ENCODE measurements at regions not wholly inside any gene's neighbourhood (a gene's known extent, or its start where the extent isn't known, plus 50 kb on each side); places are given as distances from the start of the nearest gene placed in this dataset.

DNA sequence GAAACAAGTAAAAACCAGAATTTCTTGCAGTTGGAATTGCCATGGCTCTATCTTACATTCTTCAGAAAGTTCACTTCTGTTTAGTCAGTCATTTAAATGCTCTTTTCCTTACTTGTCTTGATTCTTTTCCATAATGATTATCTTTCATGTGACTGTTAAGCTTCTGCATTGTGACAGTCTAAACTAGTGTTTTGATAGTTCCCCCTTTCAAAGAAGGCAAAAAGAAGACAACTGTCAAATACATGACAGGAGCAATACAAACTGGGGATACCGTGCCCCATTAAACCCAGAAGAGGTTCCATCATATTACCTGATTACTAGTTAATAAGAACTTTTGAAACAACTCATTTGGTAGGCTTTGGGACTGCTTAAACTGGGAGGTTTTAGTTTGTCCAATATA is 476.2 kb downstream of the PCDH19 start:
- 48 to 56% (median 53%) methylated on average over 1 of the region's 1 CpG for WGBS, 3 donors
- intact Hi-C loops (cut with DNase I), result no loop called here

DNA sequence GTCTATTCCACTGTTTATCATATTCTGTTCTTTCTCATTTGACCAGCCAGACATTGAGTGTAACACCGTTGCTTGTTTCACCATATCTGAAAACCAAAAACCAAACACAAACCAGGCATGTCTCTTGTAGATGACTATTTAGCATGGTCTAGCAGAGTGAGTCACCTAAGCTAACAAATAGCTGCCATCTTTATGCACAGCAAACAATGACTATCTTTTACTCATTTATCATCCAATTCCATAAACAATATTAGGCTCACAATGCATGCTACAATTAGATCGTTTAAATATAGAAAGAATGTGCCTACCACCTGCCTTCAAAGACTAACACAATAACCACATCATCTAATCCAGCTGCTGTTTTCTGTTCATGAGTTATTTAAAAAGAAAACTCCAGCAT is 495.4 kb downstream of the PCDH19 start:
- DNase-seq, result no peak

More for the DNA sequence above, 476.2 kb downstream of the PCDH19 start:
- no peaks in the 10 kb centered on the region for H3K36me3 ChIP-seq
- TF ChIP-seq, protein P1, sequence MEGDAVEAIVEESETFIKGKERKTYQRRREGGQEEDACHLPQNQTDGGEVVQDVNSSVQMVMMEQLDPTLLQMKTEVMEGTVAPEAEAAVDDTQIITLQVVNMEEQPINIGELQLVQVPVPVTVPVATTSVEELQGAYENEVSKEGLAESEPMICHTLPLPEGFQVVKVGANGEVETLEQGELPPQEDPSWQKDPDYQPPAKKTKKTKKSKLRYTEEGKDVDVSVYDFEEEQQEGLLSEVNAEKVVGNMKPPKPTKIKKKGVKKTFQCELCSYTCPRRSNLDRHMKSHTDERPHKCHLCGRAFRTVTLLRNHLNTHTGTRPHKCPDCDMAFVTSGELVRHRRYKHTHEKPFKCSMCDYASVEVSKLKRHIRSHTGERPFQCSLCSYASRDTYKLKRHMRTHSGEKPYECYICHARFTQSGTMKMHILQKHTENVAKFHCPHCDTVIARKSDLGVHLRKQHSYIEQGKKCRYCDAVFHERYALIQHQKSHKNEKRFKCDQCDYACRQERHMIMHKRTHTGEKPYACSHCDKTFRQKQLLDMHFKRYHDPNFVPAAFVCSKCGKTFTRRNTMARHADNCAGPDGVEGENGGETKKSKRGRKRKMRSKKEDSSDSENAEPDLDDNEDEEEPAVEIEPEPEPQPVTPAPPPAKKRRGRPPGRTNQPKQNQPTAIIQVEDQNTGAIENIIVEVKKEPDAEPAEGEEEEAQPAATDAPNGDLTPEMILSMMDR (IDR thresholded peaks at IDR 0.05), result no peak
- no peak for TF ChIP-seq EP300 (IDR thresholded peaks at IDR 0.05)
- H3K27ac ChIP-seq, result no peak overlapping the region
- no peak for DNase-seq
- no peaks in the 10 kb centered on the region for H3K9me3 ChIP-seq
- no peaks in the 10 kb centered on the region for H3K4me1 ChIP-seq (ENCODE audit: insufficient read depth)
- no peak overlapping the region for H3K4me3 ChIP-seq
- no peaks in the 10 kb centered on the region for H3K27me3 ChIP-seq

DNA sequence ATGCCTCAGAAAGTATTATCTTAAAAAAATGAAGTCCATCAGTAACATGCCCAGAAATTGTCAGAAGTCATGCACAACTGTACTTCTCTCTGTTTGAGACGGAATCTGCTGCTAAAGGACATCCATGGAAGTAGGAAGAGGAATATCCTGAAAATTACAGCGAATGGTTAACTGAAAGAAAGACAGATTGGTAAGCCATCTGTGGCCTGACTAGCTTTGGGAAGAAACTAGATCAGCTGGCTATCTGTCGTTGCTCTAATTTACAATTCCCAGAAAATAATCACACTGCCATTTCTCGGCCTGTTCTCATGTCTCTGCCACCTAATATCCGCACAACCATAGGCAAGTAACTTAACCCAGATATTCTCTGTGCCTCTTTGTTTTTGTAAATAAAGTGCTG is 496.5 kb downstream of the PCDH19 start:
- TF ChIP-seq POLR2A (IDR thresholded peaks at IDR 0.05) (no peak), EP300 (IDR thresholded peaks at IDR 0.05) (no peak)
- TF ChIP-seq, protein P1 (IDR thresholded peaks at IDR 0.05), result no peak
- H3K36me3 ChIP-seq, result no peaks in the 10 kb centered on the region
- H3K4me3 ChIP-seq, result no peak overlapping the region
- intact Hi-C loops (cut with DNase I), result no loop called here
- WGBS, 3 donors, result 65 to 77% (median 70%) methylated on average over 5 of the region's 5 CpGs
- H3K4me1 ChIP-seq (ENCODE audit: insufficient read depth), result no peaks in the 10 kb centered on the region
- no peaks in the 10 kb centered on the region for H3K9me3 ChIP-seq
- H3K27me3 ChIP-seq, result no peaks in the 10 kb centered on the region
- no peak for DNase-seq
- H3K27ac ChIP-seq, result no peak overlapping the region

More for the DNA sequence above, 495.4 kb downstream of the PCDH19 start:
- intact Hi-C loops (cut with DNase I), result no loop called here
- no peaks in the 10 kb centered on the region for H3K27me3 ChIP-seq
- no peaks in the 10 kb centered on the region for H3K4me1 ChIP-seq (ENCODE audit: insufficient read depth)
- no peaks in the 10 kb centered on the region for H3K9me3 ChIP-seq
- TF ChIP-seq, protein P1 (IDR thresholded peaks at IDR 0.05), result no peak
- TF ChIP-seq EP300 (IDR thresholded peaks at IDR 0.05), result no peak
- no peak for TF ChIP-seq POLR2A (IDR thresholded peaks at IDR 0.05)
- H3K36me3 ChIP-seq, result no peaks in the 10 kb centered on the region
- 17 to 23% (median 19%) methylated on average over 2 of the region's 2 CpGs for WGBS, 3 donors
- H3K4me3 ChIP-seq, result no peak overlapping the region
- no peak overlapping the region for H3K27ac ChIP-seq

DNA sequence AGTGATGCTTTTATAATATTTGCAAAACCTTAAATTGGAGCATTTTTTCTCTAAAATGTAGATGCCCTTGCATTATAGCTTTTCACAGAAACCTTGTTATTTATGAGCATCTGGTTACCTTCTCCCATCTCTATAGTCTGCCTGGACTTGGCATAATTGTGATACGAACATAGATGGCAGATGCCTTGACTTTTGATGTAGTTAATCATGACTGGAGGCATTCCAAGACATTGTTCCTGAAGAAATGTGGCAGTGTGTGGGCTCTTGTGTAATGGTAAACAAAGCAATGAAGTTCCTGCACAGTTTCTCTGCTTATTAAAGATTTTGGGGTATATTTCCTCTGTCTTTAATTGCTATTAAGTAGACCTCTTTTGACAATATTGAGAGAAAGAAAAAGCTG is 500.1 kb downstream of the PCDH19 start:
- WGBS, 3 donors, result 31 to 38% (median 35%) methylated on average over 1 of the region's 1 CpG
- Histone ChIP-seq H3K4me3 (no peak overlapping the region), H3K27ac (no peak overlapping the region), H3K4me1 (ENCODE audit: insufficient read depth) (no peaks in the 10 kb centered on the region), H3K36me3 (no peaks in the 10 kb centered on the region), H3K9me3 (no peaks in the 10 kb centered on the region), H3K27me3 (no peaks in the 10 kb centered on the region)
- intact Hi-C loops (cut with DNase I), result no loop called here
- no peak for DNase-seq
- no peak for TF ChIP-seq EP300 (IDR thresholded peaks at IDR 0.05)
- TF ChIP-seq, protein P1 (IDR thresholded peaks at IDR 0.05), result no peak
- no peak for TF ChIP-seq POLR2A (IDR thresholded peaks at IDR 0.05)

DNA sequence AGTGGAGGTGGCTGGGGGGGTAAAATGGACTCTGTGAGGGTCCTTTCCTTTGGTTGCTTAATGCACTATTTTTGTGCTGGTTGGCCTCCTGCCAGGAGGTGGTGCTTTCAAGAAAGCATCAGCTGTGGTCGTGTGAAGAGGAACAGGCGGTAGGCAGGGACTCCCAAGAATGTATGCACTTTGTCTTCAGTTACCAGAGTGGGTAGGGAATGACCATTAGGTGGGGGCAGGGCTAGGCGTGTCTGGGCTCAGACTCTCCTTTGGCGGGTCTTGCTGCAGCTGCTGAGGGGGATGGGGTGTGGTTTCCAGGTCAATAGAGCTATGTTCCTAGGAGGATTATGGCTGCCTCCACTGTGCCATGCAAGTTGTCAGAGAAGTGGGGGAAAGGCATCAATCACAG is 509.0 kb downstream of the PCDH19 start:
- Histone ChIP-seq H3K4me3 (no peak overlapping the region), H3K4me1 (ENCODE audit: insufficient read depth) (no peaks in the 10 kb centered on the region), H3K9me3 (no peaks in the 10 kb centered on the region), H3K36me3 (no peaks in the 10 kb centered on the region), H3K27me3 (no peaks in the 10 kb centered on the region), H3K27ac (no peak overlapping the region)
- TF ChIP-seq EP300 (IDR thresholded peaks at IDR 0.05) (no peak), POLR2A (IDR thresholded peaks at IDR 0.05) (no peak)
- TF ChIP-seq, protein P1 (IDR thresholded peaks at IDR 0.05), result no peak
- DNase-seq, result no peak
- intact Hi-C loops (cut with DNase I), result no loop called here
- WGBS, 3 donors, result 52 to 61% (median 53%) methylated on average over 4 of the region's 4 CpGs
